Upper lobe of right lung (tissue), 1 donor: ENCODE measurements at regions not wholly inside any gene's neighbourhood (a gene's known extent, or its start where the extent isn't known, plus 50 kb on each side); places are given as distances from the start of the nearest gene placed in this dataset.

Experiments used
- ATAC-seq: fragments of 200-7000 bp; cut with Tn5 transposase; one replicate; pipeline ENCODE4 v1.9.1; 2020; ENCODE audit warnings: mild to moderate bottlenecking, moderate library complexity
- DNase-seq: peaks from one replicate; pipeline ENCODE4 v3.0.0-alpha.2; 2020
- H3K27ac ChIP-seq: fragments of 200-600 bp; one replicate; pipeline ENCODE4 v1.8.0; 2022
- H3K27me3 ChIP-seq: fragments of 200-600 bp; one replicate; pipeline ENCODE4 v1.8.0; 2022; ENCODE audit warnings: mild to moderate bottlenecking
- H3K36me3 ChIP-seq: fragments of 200-600 bp; one replicate; pipeline ENCODE4 v1.8.0; 2022
- H3K4me1 ChIP-seq: fragments of 200-600 bp; one replicate; pipeline ENCODE4 v1.8.0; 2022
- H3K4me3 ChIP-seq: fragments of 200-600 bp; one replicate; pipeline ENCODE4 v1.8.0; 2022; ENCODE audit warnings: mild to moderate bottlenecking
- H3K9me3 ChIP-seq: fragments of 200-600 bp; one replicate; pipeline ENCODE4 v1.8.0; 2022
- CTCF ChIP-seq: fragments of 200-600 bp; IDR thresholded peaks from one replicate; pipeline ENCODE4 v1.8.0; 2022; ENCODE audit warnings: antibody characterized with exemption
- intact Hi-C: fragments of 100-400 bp; cut with DNase I; formaldehyde crosslinking; loops from one replicate; pipeline ENCODE4 v1.11.0; 2022
- donor health status: DM: no; HTN: yes; CAD: no; lungs with severe emphysema.

- ATAC-seq (no peak), DNase-seq (no peak)
- no peaks in the 10 kb centered on the region for H3K9me3 ChIP-seq
- H3K27me3 ChIP-seq: no peaks in the 10 kb centered on the region
- H3K4me3 ChIP-seq: no peak overlapping the region
- intact Hi-C loops: no loop called here
- TF ChIP-seq CTCF: no peak
- H3K36me3 ChIP-seq: no peaks in the 10 kb centered on the region
- H3K4me1 ChIP-seq: no peaks in the 10 kb centered on the region
- H3K27ac ChIP-seq: no peak overlapping the region
These were observed 151.0 kb downstream of the GADD45G start for GRCh38 chr9:89755821-89756220.

- Histone ChIP-seq H3K36me3 (no peaks in the 10 kb centered on the region), H3K4me1 (no peaks in the 10 kb centered on the region), H3K4me3 (no peak overlapping the region), H3K27ac (no peak overlapping the region), H3K9me3 (no peaks in the 10 kb centered on the region), H3K27me3 (no peaks in the 10 kb centered on the region)
- TF ChIP-seq CTCF: no peak
- peak; percentile 45 for ATAC-seq
- no peak for DNase-seq
- intact Hi-C loops: no loop called here
These were observed 152.2 kb downstream of the GADD45G start for GRCh38 chr9:89756891-89757537.

GRCh38 chr9:89757776-89758528, 153.1 kb downstream of the GADD45G start:
- no peak for DNase-seq
- H3K4me3 ChIP-seq: no peak overlapping the region

GRCh38 chr9:89759572-89759971, 154.8 kb downstream of the GADD45G start:
- H3K4me3 ChIP-seq: no peak overlapping the region
- H3K9me3 ChIP-seq: no peaks in the 10 kb centered on the region
- H3K36me3 ChIP-seq: no peaks in the 10 kb centered on the region
- intact Hi-C loops: no loop called here
- no peak overlapping the region for H3K27ac ChIP-seq
- no peak for ATAC-seq
- no peaks in the 10 kb centered on the region for H3K4me1 ChIP-seq
- H3K27me3 ChIP-seq: no peaks in the 10 kb centered on the region
- DNase-seq: no peak
- TF ChIP-seq CTCF: no peak

More at GRCh38 chr9:89757776-89758528, 153.1 kb downstream of the GADD45G start:
- H3K4me1 ChIP-seq: no peaks in the 10 kb centered on the region
- H3K9me3 ChIP-seq: no peaks in the 10 kb centered on the region
- intact Hi-C loops: no loop called here
- H3K27me3 ChIP-seq: no peaks in the 10 kb centered on the region
- no peak for TF ChIP-seq CTCF
- ATAC-seq: peak; percentile 68
- no peaks in the 10 kb centered on the region for H3K36me3 ChIP-seq
- no peak overlapping the region for H3K27ac ChIP-seq

GRCh38 chr9:89760123-89760522, 155.3 kb downstream of the GADD45G start:
- TF ChIP-seq CTCF: no peak
- ATAC-seq (no peak), DNase-seq (no peak)
- no peaks in the 10 kb centered on the region for H3K36me3 ChIP-seq
- H3K27ac ChIP-seq: no peak overlapping the region
- H3K4me3 ChIP-seq: no peak overlapping the region
- no peaks in the 10 kb centered on the region for H3K27me3 ChIP-seq
- H3K4me1 ChIP-seq: no peaks in the 10 kb centered on the region
- H3K9me3 ChIP-seq: no peaks in the 10 kb centered on the region
- intact Hi-C loops: no loop called here
